AG04449 (cell line): ENCODE measurements at regions not wholly inside any gene's neighbourhood (a gene's known extent, or its start where the extent isn't known, plus 50 kb on each side); places are given as distances from the start of the nearest gene placed in this dataset.

Source experiments
- CTCF ChIA-PET: fragments of 350-600 bp; formaldehyde crosslinking; extraction: SDS; loops from one replicate; lab custom pipeline; 2021; ENCODE audit warnings: antibody characterized with exemption; lab: Yijun Ruan, JAX
- POLR2A ChIA-PET: fragments of 400-600, 350-600 bp; formaldehyde crosslinking; extraction: SDS; loops from one replicate; lab custom pipeline; 2020; ENCODE audit warnings: antibody characterized with exemption, inconsistent platforms; lab: Yijun Ruan, JAX
- DNase-seq: peaks from one replicate; pipeline ENCODE4 v3.0.0-alpha.2; 2010; ENCODE audit warnings: low read depth, low spot score
- H3K4me3 ChIP-seq: 2 replicates; pipeline ENCODE4 v1.5.1; 2011; ENCODE audit warnings: low read depth, mild to moderate bottlenecking, control low read depth, low read length
- CTCF ChIP-seq: IDR thresholded peaks from one replicate; pipeline ENCODE4 v1.5.1; 2011; ENCODE audit warnings: mild to moderate bottlenecking, moderate library complexity, low read length, control low read depth, inconsistent platforms; ENCODE audit not compliant: insufficient read depth; ENCODE audit errors: missing control alignments

DNA sequence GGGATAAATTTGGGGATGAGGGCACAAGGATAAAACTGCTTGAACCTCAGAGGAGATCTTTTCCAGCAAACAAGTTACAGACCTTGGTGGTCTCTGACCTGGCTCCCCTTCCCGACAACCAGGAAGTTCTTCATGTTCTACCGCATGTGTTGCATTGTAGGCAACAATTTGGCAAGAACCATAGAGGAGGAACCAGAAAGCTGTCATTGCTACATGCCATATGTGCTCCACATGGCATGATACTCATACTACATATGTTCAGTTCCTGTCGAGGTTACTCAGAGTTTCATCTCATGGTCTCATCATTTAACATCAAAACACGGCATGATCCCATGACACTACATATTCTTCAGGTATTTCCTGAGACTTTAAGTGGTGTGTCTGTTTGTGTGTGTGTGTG, 235.9 kb downstream of the OR13H1 start:
- no peak overlapping the region for H3K4me3 ChIP-seq
- no peak for TF ChIP-seq CTCF
- CTCF ChIA-PET = no interaction called here
- no peak for DNase-seq
- POLR2A ChIA-PET = no interaction called here

DNA sequence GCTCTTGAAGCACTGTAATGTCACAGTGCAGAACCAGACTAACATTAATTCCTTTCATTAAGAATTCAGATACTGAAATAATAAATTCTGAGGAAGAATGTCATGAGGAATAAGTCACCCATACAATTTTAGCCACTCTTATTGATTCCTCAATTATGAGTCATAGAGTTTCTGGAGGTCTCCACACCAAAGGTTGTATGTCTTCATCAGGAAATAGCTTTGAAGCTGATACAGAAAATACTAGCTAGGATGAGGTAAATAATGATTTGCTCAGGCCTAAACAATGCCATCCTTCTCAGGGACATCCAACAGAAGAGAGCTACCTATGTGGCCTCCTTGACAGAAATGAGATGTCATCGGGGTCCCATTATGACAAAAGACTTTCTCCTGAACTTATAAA, 238.8 kb downstream of the OR13H1 start:
- no peak for DNase-seq
- ChIA-PET CTCF (no interaction called here), POLR2A (no interaction called here)
- TF ChIP-seq CTCF = no peak
- no peak overlapping the region for H3K4me3 ChIP-seq

DNA sequence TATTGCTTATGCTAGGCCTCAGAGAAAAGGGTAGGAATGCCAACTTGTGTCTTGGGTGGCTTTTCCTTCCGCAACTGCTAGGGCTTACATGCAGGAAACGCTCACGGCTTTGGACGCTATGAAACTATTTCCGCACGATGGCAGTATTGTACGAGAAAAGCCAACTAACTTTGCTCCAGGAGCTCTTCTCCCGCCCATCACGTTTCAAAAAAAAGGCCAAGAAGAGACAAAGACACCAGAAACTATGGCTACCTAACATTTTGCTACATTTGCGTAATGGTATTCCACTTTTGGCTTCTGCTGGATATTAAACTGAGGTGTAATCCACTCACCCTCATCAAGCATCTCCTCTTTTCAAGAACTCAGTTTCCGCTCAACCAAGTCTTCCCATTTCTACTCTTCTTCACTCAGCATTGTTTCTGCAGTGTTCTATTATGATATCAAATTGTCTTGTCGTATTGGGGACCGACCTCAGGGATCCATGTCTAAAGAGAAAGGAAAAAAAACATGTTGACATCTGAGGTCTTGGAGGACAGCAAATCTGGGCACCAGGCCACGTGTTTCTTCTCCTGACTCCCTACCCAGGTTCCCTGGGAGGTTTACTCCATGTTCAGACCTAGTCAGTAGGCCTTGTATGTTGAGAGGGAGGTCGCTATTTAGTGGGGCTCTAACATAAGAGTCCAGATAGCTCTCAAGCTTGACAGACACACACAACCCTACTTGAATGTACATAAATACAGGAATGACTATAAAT, 239.4 kb upstream of the STK26 start:
- H3K4me3 ChIP-seq = no peak overlapping the region
- POLR2A ChIA-PET = no interaction called here
- CTCF ChIA-PET = no interaction called here
- TF ChIP-seq CTCF = no peak
- no peak for DNase-seq

- TF ChIP-seq CTCF = no peak
- POLR2A ChIA-PET = no interaction called here
- no peak overlapping the region for H3K4me3 ChIP-seq
- CTCF ChIA-PET = no interaction called here
- DNase-seq = no peak
Measured at GRCh38 chrX:131789664-131790063, 233.4 kb upstream of the STK26 start.

GRCh38 chrX:131791608-131792355, 231.3 kb upstream of the STK26 start:
- ChIA-PET POLR2A (no interaction called here), CTCF (no interaction called here)
- TF ChIP-seq CTCF = no peak
- no peak for DNase-seq
- no peak overlapping the region for H3K4me3 ChIP-seq

DNA sequence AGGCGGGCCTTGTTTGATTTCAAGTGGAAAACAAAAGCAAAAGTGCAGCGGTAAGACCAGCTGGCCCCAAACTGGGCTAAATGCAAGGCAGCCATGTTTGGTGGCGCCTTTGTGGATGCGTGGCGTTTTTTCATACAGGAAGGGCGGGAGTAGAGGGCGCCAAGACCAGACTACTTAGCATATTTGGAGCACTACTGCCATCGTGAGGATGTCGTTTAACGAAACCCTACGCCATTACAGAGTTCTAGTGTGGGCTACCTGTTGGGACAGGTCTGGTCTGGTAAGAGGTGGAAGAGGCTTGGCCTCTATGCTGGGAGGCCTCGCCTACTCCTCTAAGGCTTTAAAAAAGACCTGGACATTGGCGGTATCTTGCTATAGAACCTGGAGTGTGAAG, 230.7 kb upstream of the STK26 start:
- H3K4me3 ChIP-seq = no peak overlapping the region
- no peak for DNase-seq
- ChIA-PET CTCF (no interaction called here), POLR2A (no interaction called here)
- TF ChIP-seq CTCF = no peak
